ENCODE measurements at regions not wholly inside any gene's neighbourhood (a gene's known extent, or its start where the extent isn't known, plus 50 kb on each side); places are given as distances from the start of the nearest gene placed in this dataset.
"Not testable (repeated sequence)": the region's sequence is repeated elsewhere in the genome, so short reads cannot be mapped to it uniquely, and the experiment has no call there.

DNA sequence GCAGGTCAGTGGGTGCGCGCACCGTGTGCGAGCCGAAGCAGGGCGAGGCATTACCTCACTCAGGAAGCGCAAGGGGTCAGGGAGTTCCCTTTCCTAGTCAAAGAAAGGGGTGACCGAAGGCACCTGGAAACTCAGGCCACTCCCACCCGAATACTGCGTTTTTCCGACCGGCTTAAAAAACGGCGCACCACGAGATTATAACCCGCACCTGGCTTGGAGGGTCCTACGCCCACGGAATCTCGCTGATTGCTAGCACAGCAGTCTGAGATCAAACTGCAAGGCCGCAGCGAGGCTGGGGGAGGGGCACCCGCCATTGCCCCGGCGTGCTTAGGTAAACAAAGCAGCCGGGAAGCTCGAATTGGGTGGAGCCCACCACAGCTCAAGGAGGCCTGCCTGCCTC, 216.2 kb downstream of the TMEM161B start:
- TF ChIP-seq, protein P1, sequence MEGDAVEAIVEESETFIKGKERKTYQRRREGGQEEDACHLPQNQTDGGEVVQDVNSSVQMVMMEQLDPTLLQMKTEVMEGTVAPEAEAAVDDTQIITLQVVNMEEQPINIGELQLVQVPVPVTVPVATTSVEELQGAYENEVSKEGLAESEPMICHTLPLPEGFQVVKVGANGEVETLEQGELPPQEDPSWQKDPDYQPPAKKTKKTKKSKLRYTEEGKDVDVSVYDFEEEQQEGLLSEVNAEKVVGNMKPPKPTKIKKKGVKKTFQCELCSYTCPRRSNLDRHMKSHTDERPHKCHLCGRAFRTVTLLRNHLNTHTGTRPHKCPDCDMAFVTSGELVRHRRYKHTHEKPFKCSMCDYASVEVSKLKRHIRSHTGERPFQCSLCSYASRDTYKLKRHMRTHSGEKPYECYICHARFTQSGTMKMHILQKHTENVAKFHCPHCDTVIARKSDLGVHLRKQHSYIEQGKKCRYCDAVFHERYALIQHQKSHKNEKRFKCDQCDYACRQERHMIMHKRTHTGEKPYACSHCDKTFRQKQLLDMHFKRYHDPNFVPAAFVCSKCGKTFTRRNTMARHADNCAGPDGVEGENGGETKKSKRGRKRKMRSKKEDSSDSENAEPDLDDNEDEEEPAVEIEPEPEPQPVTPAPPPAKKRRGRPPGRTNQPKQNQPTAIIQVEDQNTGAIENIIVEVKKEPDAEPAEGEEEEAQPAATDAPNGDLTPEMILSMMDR (IDR thresholded peaks at IDR 0.05; ENCODE audit: poor library complexity, severe bottlenecking): not testable (repeated sequence)
- not testable (repeated sequence) for TF ChIP-seq MXI1 (conservative IDR thresholded peaks at IDR 0.05; ENCODE audit: poor library complexity, severe bottlenecking); EZH2 (IDR thresholded peaks at IDR 0.05; ENCODE audit: borderline replicate concordance, insufficient read depth, low read length, poor library complexity, severe bottlenecking); EP300 (conservative IDR thresholded peaks at IDR 0.05; ENCODE audit: poor library complexity, severe bottlenecking)

Data from neural cell (in vitro differentiated cells).